ENCODE measurements at regions not wholly inside any gene's neighbourhood (a gene's known extent, or its start where the extent isn't known, plus 50 kb on each side); places are given as distances from the start of the nearest gene placed in this dataset.

DNA sequence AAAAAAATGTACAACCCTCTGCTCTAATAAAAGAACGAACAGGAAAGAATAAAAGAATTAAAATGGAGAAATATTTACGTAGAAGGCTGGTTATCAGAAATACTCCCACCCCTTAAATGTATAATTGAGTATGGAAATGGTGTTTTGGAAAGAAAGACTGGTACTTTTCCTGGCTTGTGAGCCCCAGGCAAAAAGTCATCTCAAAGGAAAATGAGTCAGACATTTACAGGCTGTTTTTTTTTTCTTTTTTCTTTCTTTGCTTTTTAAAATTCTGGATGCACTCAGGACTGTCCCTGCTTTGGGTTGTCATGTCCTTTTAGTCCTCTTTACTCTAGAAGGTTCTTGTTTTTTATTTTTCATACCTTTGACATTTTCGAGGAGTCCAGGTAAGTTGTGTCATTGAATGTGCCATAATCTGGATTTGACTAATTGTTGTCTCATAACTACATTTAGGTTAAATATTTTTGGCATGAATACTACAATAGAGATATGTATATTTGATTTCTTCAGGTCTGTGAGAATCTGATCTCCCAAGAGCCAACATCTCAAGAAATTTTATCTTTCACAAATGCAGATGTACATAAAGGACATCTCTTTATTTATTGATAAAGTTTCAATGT, 313.0 kb upstream of the GLI3 start:
- TF ChIP-seq, protein P1, sequence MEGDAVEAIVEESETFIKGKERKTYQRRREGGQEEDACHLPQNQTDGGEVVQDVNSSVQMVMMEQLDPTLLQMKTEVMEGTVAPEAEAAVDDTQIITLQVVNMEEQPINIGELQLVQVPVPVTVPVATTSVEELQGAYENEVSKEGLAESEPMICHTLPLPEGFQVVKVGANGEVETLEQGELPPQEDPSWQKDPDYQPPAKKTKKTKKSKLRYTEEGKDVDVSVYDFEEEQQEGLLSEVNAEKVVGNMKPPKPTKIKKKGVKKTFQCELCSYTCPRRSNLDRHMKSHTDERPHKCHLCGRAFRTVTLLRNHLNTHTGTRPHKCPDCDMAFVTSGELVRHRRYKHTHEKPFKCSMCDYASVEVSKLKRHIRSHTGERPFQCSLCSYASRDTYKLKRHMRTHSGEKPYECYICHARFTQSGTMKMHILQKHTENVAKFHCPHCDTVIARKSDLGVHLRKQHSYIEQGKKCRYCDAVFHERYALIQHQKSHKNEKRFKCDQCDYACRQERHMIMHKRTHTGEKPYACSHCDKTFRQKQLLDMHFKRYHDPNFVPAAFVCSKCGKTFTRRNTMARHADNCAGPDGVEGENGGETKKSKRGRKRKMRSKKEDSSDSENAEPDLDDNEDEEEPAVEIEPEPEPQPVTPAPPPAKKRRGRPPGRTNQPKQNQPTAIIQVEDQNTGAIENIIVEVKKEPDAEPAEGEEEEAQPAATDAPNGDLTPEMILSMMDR (IDR thresholded peaks at IDR 0.05) = no peak
- no peak for TF ChIP-seq POLR2A (IDR thresholded peaks at IDR 0.05)

Measured in gastroesophageal sphincter (tissue), 3 donors.